Colonic mucosa (tissue), 4 donors: ENCODE measurements at regions not wholly inside any gene's neighbourhood (a gene's known extent, or its start where the extent isn't known, plus 50 kb on each side); places are given as distances from the start of the nearest gene placed in this dataset.
A peak's percentile ranks its signal among the peaks of the same experiment; 100 is the strongest.
"Not testable (repeated sequence)": the region's sequence is repeated elsewhere in the genome, so short reads cannot be mapped to it uniquely, and the experiment has no call there.

ENCODE experiments used
- DNase-seq: peaks from one replicate; pipeline ENCODE4 v3.0.0-alpha.2; 2020
- H3K27ac ChIP-seq: fragments of 200-600 bp; one replicate; pipeline ENCODE4 v1.8.0; 2021
- H3K27me3 ChIP-seq: fragments of 200-600 bp; one replicate; pipeline ENCODE4 v1.8.0; 2021
- H3K36me3 ChIP-seq: fragments of 200-600 bp; one replicate; pipeline ENCODE4 v1.8.0; 2021
- H3K4me1 ChIP-seq: fragments of 200-600 bp; one replicate; pipeline ENCODE4 v1.8.0; 2021; ENCODE audit warnings: mild to moderate bottlenecking
- H3K4me3 ChIP-seq: fragments of 200-600 bp; one replicate; pipeline ENCODE4 v1.8.0; 2021
- H3K9ac ChIP-seq, 2 donors: one replicate each; pipeline ENCODE4 v1.7.0; 2013; ENCODE audit warnings: control low read depth in 2 of 2, low read depth in 2 of 2, low read length in 2 of 2
- H3K9me3 ChIP-seq: fragments of 200-600 bp; one replicate; pipeline ENCODE4 v1.8.0; 2021
- intact Hi-C: fragments of 100-400 bp; cut with DNase I; formaldehyde crosslinking; loops from one replicate; pipeline ENCODE4 v1.14.1; 2022
- TF ChIP-seq, protein P1 (sequence below): fragments of 200-600 bp; IDR thresholded peaks from one replicate; pipeline ENCODE4 v1.8.0; 2022; ENCODE audit warnings: antibody characterized with exemption, mild to moderate bottlenecking
- donor health status: healthy.
- donor health status: DM: no; HTN: no; CAD: no.
- donor health status: DM: no; HTN: no; CAD: no.

DNA sequence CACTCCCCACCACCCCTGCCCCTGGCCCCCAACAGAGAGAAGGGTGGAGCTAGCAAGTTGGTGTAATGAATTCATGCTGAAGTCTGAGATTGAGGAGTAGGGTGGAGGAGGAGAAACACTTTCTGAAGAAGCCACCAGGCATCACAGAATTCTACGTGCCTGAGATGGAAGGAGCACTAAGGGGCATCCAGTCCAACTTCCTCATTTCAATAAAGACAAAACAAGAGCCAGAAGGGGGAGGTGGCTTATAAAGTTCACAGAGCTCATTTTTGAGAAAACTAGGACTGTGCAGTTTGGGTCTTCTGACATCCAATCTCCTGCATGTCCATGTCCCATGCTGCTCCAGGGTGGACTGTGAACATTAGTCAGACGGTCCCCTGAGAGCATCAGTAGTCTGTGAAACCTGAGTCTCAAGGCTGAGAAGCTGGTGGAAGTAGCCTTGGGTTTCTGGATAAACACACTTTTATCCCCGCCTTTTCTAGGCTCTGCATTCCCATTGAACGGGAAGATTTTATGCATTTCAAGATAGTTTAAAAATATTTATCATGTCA is 77.7 kb downstream of the TRIM43 start:
- Histone ChIP-seq H3K9ac (no peak overlapping the region), H3K36me3 (no peaks in the 10 kb centered on the region), H3K4me1 (no peaks in the 10 kb centered on the region), H3K9me3 (no peaks in the 10 kb centered on the region), H3K27me3 (no peaks in the 10 kb centered on the region), H3K4me3 (no peak overlapping the region), H3K27ac (no peak overlapping the region)
- intact Hi-C loops, result no loop called here
- DNase-seq, result no peak
- TF ChIP-seq, protein P1, sequence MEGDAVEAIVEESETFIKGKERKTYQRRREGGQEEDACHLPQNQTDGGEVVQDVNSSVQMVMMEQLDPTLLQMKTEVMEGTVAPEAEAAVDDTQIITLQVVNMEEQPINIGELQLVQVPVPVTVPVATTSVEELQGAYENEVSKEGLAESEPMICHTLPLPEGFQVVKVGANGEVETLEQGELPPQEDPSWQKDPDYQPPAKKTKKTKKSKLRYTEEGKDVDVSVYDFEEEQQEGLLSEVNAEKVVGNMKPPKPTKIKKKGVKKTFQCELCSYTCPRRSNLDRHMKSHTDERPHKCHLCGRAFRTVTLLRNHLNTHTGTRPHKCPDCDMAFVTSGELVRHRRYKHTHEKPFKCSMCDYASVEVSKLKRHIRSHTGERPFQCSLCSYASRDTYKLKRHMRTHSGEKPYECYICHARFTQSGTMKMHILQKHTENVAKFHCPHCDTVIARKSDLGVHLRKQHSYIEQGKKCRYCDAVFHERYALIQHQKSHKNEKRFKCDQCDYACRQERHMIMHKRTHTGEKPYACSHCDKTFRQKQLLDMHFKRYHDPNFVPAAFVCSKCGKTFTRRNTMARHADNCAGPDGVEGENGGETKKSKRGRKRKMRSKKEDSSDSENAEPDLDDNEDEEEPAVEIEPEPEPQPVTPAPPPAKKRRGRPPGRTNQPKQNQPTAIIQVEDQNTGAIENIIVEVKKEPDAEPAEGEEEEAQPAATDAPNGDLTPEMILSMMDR, result no peak

GRCh38 chr2:95670167-95670566 is 78.4 kb downstream of the TRIM43 start:
- H3K27ac ChIP-seq, result no peak overlapping the region
- no peak for DNase-seq
- no peak overlapping the region for H3K4me3 ChIP-seq
- intact Hi-C loops, result no loop called here
- no peaks in the 10 kb centered on the region for H3K36me3 ChIP-seq
- no peak overlapping the region for H3K9ac ChIP-seq
- no peaks in the 10 kb centered on the region for H3K4me1 ChIP-seq
- TF ChIP-seq, protein P1, result no peak
- no peaks in the 10 kb centered on the region for H3K9me3 ChIP-seq
- no peaks in the 10 kb centered on the region for H3K27me3 ChIP-seq

- intact Hi-C loops, result no loop called here
- Histone ChIP-seq H3K4me3 (no peak overlapping the region), H3K27ac (no peak overlapping the region), H3K9ac (no peak overlapping the region), H3K4me1 (no peaks in the 10 kb centered on the region), H3K27me3 (no peaks in the 10 kb centered on the region), H3K9me3 (no peaks in the 10 kb centered on the region), H3K36me3 (no peaks in the 10 kb centered on the region)
- TF ChIP-seq, protein P1, result no peak
- no peak for DNase-seq
These were observed 78.9 kb downstream of the TRIM43 start for GRCh38 chr2:95670686-95671085.

DNA sequence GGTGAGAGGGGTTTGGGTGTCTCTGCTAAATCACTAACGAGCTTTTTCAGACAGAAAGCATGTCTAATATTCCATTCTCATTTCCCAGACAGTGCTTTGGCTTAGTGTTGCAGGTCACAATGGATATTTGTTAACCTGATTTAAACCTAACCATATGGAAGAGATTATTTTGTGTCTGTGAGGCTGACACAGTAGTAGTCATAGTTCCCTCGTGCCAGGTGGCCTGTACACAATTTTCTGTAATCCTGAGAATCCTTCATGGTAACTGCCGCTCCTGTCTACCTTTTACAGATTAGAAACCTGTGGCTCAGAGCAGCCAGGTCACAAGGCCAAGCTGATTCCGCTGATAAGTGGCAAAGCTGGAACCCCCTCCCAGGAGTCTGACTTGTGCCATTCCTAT is 79.4 kb downstream of the TRIM43 start:
- H3K27me3 ChIP-seq, intact Hi-C loops, DNase-seq, H3K36me3 ChIP-seq, H3K4me1 ChIP-seq, H3K4me3 ChIP-seq, H3K27ac ChIP-seq, H3K9me3 ChIP-seq, H3K9ac ChIP-seq: not testable (repeated sequence)

DNA sequence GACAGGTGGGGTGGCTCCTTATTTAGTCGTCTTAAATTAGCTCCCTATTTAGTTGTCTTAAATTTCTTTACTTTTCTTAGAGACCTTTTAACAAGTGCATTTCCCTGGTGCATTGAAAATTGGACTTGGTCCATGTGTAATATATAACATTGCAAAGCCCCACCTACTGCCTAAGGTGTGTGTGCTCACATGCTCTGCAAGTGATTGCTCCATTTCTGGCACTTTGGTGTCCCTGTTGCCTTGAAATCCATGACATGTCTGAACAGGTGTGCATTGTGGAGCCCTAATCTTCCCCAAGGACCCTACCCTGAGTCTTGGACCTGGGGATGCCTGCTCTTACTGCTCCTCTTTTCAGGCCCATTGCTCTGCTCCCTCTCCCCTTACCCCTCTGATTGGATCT is 80.2 kb downstream of the TRIM43 start:
- H3K4me3 ChIP-seq, H3K9me3 ChIP-seq, H3K4me1 ChIP-seq, H3K36me3 ChIP-seq, H3K27me3 ChIP-seq, intact Hi-C loops, H3K9ac ChIP-seq, H3K27ac ChIP-seq: not testable (repeated sequence)
- DNase-seq, result peak; percentile 29

- DNase-seq, H3K4me3 ChIP-seq, intact Hi-C loops, H3K27me3 ChIP-seq, H3K9ac ChIP-seq, H3K27ac ChIP-seq, H3K9me3 ChIP-seq, H3K36me3 ChIP-seq, H3K4me1 ChIP-seq: not testable (repeated sequence)
These were observed 80.7 kb downstream of the TRIM43 start for GRCh38 chr2:95672500-95672899.

DNA sequence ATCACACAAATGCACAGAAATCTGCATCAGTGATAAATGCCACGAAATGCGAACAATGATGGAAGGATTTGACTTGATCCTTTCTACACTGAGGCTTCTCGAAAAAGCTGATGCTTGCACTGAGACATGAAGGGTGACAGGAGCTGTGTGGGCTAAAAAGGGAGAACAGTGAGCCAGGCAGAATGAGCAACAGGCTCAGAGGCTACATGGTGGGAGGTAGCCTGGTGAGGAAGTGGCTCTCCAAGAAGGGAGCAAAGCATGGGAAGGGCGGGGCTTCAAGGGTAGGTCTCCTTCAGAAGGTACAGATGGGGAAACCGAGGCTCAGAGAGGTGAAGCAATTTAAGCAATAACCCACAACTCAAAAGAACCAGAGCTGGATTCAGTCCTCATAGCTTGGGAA is 82.4 kb downstream of the TRIM43 start:
- Histone ChIP-seq H3K9ac (no peak overlapping the region), H3K9me3 (no peaks in the 10 kb centered on the region), H3K4me1 (no peaks in the 10 kb centered on the region), H3K36me3 (no peaks in the 10 kb centered on the region), H3K27ac (no peak overlapping the region), H3K27me3 (no peaks in the 10 kb centered on the region), H3K4me3 (no peak overlapping the region)
- intact Hi-C loops, result no loop called here
- no peak for DNase-seq
- TF ChIP-seq, protein P1, result no peak

DNA sequence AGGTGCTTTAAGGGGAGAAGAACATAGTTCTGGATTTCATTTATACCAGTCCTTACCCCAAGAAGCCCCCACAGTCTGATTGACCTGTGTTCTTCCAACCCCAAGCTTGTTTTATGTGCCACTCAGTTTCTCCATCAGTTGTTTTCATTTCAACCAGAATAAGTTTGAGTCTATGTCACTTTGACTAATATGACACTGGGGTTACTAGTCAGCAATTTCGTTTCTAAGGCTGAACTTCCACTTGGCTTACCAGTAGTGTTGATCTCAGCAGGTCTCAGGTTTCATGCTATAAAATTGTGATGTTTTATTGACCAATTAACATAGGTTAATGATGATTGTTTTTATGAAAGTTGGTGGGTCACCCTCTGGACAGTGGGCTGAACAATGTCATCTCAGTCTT is 84.8 kb downstream of the TRIM43 start:
- H3K9ac ChIP-seq, intact Hi-C loops, H3K27me3 ChIP-seq, DNase-seq, H3K36me3 ChIP-seq, H3K4me1 ChIP-seq, H3K9me3 ChIP-seq, H3K4me3 ChIP-seq, H3K27ac ChIP-seq: not testable (repeated sequence)
